Panc1 (cell line): ENCODE measurements at regions not wholly inside any gene's neighbourhood (a gene's known extent, or its start where the extent isn't known, plus 50 kb on each side); places are given as distances from the start of the nearest gene placed in this dataset.

ENCODE experiments used
- ATAC-seq: fragments of 200-7000 bp; cut with Tn5 transposase; 2 replicates; pipeline ENCODE4 v1.9.1; 2020; ENCODE audit warnings: mild to moderate bottlenecking, moderate library complexity
- BruUV-seq: library from RNA; stranded (reverse); fragments of 400-500 nt; replicated peaks from 2 replicates; lab custom pipeline; 2021; lab: Mats Ljungman, UMichigan
- CTCF ChIA-PET: fragments of 300-600 bp; sonication (Branson Sonifier 250); formaldehyde crosslinking; loops from one replicate; lab custom pipeline; 2022; ENCODE audit warnings: antibody characterized with exemption; lab: Charles Lee
- POLR2A ChIA-PET: fragments of 300-600 bp; sonication (Branson Sonifier 250); formaldehyde crosslinking; loops from one replicate; lab custom pipeline; 2022; ENCODE audit warnings: antibody characterized with exemption; lab: Charles Lee
- DNase-seq: peaks from one replicate; pipeline ENCODE4 v3.0.0-alpha.2; 2010; ENCODE audit warnings: low read depth, low spot score
- H3K27ac ChIP-seq: 2 replicates; pipeline ENCODE4 v1.5.1; 2011; ENCODE audit warnings: mild to moderate bottlenecking, low read length, inconsistent platforms
- H3K27me3 ChIP-seq: fragments of 200-500 bp; sonication (Bioruptor generic); 2 replicates; pipeline ENCODE4 v1.6.0; 2014; ENCODE audit warnings: low read length, inconsistent platforms; ENCODE audit not compliant: control insufficient read depth, insufficient read depth
- H3K36me3 ChIP-seq: fragments of 200-500 bp; sonication (Bioruptor generic); 2 replicates; pipeline ENCODE4 v1.5.1; 2014; ENCODE audit warnings: inconsistent platforms, mild to moderate bottlenecking, low read length, moderate library complexity; ENCODE audit not compliant: control insufficient read depth, insufficient read depth
- H3K4me1 ChIP-seq: 2 replicates; pipeline ENCODE4 v1.5.1; 2011; ENCODE audit warnings: inconsistent platforms, mild to moderate bottlenecking, low read length, moderate library complexity; ENCODE audit not compliant: control insufficient read depth, insufficient read depth
- H3K4me3 ChIP-seq, 2 experiments: 2 replicates each; pipeline ENCODE4 v1.5.1; 2011 to 2012; ENCODE audit warnings: low read depth in 2 of 2, low read length in 2 of 2, mild to moderate bottlenecking in 2 of 2, inconsistent platforms in 1 of 2, moderate library complexity in 1 of 2
- H3K9me3 ChIP-seq: fragments of 200-500 bp; sonication (Bioruptor generic); 2 replicates; pipeline ENCODE4 v1.5.1; 2014; ENCODE audit warnings: low read depth, mild to moderate bottlenecking, inconsistent platforms, low read length, moderate library complexity; ENCODE audit not compliant: control insufficient read depth, insufficient read depth
- POLR2AphosphoS5 ChIP-seq: IDR thresholded peaks from 2 replicates; pipeline ENCODE4 v1.6.1; 2012; ENCODE audit warnings: mild to moderate bottlenecking, low read depth, low read length, moderate library complexity
- SIN3A ChIP-seq: IDR thresholded peaks from 2 replicates; pipeline ENCODE4 v1.6.1; 2012; ENCODE audit warnings: low read depth, mild to moderate bottlenecking, low read length, moderate library complexity, borderline replicate concordance; ENCODE audit not compliant: insufficient read depth
- TCF7L2 ChIP-seq: IDR thresholded peaks from 2 replicates; pipeline ENCODE4 v1.6.1; 2011; ENCODE audit warnings: mild to moderate bottlenecking, low read depth, low read length, inconsistent platforms
- in situ Hi-C: cut with HindIII; loops from 2 replicates; pipeline ENCODE4 v1.10.0; 2016; ENCODE audit warnings: low sequenced_read_pairs, low pct_unique_long_range_greater_than_20kb
- intact Hi-C: fragments of 100-400 bp; cut with micrococcal nuclease; formaldehyde crosslinking; loops from one replicate; pipeline ENCODE4 v1.10.0; 2022; ENCODE audit not compliant: unreplicated experiment
- TF ChIP-seq, protein P1 (sequence below): fragments of 450-650 bp; IDR thresholded peaks from 2 replicates; pipeline ENCODE4 v1.5.1; 2017; ENCODE audit warnings: mild to moderate bottlenecking
- TF ChIP-seq, protein P2 (sequence below), 2 experiments: IDR thresholded peaks; 2 replicates each; pipeline ENCODE4 v1.6.1; 2011 to 2012; ENCODE audit warnings: low read depth in 2 of 2, control low read depth in 1 of 2, low read length in 1 of 2, mild to moderate bottlenecking in 1 of 2, moderate library complexity in 1 of 2; ENCODE audit not compliant: insufficient read depth in 1 of 2

DNA sequence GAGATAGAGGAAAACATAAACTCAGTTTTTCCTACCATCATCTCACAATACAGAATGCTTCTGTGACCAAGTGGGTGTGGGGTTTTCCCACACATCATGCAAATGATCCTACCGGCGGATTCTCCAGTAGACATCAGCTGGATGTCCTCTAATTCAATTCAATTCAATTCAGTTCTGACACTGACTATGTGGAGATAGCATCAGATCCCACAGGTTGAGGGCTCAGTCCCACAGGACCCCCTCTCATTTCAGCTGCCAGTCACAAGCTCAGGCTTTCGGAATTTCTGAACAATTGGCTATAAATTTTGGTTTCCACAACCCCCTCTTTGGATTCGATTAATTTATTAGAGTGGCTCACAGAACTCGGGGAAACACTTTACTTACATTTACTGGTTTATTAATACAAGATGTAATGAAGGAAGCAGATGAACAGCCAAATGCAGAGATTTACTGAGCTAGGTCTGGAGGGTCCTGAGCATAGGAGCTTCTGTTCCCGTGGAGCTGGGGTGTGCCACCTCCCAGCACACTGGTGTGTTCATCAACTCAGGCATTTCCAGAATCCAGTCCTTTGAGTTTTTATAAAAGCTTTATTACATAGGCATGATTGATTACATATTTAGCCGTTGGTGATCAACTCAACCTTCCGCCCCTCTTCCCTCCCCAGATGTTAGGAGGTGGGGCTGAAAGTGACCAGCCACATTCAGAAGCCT lies 350.1 kb downstream of the MYCN start:
- no peak for ATAC-seq
- no peaks in the 10 kb centered on the region for H3K4me1 ChIP-seq
- H3K27ac ChIP-seq = no peak overlapping the region
- no peaks in the 10 kb centered on the region for H3K9me3 ChIP-seq
- intact Hi-C loops = no loop called here
- TF ChIP-seq, protein P1, sequence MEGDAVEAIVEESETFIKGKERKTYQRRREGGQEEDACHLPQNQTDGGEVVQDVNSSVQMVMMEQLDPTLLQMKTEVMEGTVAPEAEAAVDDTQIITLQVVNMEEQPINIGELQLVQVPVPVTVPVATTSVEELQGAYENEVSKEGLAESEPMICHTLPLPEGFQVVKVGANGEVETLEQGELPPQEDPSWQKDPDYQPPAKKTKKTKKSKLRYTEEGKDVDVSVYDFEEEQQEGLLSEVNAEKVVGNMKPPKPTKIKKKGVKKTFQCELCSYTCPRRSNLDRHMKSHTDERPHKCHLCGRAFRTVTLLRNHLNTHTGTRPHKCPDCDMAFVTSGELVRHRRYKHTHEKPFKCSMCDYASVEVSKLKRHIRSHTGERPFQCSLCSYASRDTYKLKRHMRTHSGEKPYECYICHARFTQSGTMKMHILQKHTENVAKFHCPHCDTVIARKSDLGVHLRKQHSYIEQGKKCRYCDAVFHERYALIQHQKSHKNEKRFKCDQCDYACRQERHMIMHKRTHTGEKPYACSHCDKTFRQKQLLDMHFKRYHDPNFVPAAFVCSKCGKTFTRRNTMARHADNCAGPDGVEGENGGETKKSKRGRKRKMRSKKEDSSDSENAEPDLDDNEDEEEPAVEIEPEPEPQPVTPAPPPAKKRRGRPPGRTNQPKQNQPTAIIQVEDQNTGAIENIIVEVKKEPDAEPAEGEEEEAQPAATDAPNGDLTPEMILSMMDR = no peak
- TF ChIP-seq, protein P2, sequence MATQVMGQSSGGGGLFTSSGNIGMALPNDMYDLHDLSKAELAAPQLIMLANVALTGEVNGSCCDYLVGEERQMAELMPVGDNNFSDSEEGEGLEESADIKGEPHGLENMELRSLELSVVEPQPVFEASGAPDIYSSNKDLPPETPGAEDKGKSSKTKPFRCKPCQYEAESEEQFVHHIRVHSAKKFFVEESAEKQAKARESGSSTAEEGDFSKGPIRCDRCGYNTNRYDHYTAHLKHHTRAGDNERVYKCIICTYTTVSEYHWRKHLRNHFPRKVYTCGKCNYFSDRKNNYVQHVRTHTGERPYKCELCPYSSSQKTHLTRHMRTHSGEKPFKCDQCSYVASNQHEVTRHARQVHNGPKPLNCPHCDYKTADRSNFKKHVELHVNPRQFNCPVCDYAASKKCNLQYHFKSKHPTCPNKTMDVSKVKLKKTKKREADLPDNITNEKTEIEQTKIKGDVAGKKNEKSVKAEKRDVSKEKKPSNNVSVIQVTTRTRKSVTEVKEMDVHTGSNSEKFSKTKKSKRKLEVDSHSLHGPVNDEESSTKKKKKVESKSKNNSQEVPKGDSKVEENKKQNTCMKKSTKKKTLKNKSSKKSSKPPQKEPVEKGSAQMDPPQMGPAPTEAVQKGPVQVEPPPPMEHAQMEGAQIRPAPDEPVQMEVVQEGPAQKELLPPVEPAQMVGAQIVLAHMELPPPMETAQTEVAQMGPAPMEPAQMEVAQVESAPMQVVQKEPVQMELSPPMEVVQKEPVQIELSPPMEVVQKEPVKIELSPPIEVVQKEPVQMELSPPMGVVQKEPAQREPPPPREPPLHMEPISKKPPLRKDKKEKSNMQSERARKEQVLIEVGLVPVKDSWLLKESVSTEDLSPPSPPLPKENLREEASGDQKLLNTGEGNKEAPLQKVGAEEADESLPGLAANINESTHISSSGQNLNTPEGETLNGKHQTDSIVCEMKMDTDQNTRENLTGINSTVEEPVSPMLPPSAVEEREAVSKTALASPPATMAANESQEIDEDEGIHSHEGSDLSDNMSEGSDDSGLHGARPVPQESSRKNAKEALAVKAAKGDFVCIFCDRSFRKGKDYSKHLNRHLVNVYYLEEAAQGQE (IDR thresholded peaks at IDR 0.05; ENCODE audit: insufficient read depth in 1 of 2, low read depth in 2 of 2, low read length in 1 of 2) = no peak
- no TSS peak for BruUV-seq
- no peak for DNase-seq
- no peaks in the 10 kb centered on the region for H3K27me3 ChIP-seq
- H3K4me3 ChIP-seq = no peak overlapping the region
- POLR2A ChIA-PET = no interaction called here
- CTCF ChIA-PET = no interaction called here
- no peaks in the 10 kb centered on the region for H3K36me3 ChIP-seq
- in situ Hi-C loops = no loop called here

DNA sequence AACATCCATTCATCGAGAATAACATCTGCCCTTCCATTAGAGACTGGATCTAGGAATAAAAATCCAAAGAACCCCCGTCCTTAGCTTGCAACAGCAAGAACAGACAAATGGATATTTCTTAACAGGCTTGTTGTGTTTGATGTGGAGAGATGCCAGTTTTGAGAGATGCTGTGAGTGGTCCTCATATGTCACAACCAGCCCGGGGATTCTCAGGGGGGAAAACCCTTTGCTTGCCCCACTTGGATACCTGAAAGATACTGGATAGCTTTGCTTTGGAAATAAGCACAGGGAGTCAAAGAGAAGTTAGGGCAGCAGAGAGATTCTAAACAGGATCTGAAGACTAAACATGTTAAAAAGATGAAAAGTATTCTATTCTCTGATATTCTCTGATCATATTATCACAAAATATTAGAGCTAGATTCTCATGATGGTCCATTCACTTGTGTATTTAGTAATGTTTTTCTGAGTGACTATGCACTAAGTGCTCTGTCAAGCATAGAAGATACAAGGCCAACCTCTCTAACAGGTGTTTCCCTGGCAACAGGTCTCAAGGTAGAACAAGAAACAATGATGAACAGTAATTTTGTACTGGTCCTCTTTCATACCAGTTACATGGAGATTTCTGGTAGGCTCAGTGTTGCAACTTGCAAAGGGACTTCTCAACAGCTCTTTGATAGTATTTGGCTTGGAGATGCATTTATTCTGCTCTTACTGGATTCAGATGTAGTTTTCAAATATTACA lies 348.2 kb downstream of the MYCN start:
- ChIA-PET POLR2A (no interaction called here), CTCF (no interaction called here)
- H3K36me3 ChIP-seq = no peaks in the 10 kb centered on the region
- no peak for ATAC-seq
- intact Hi-C loops = no loop called here
- TF ChIP-seq TCF7L2 = no peak
- no peak for TF ChIP-seq SIN3A
- TF ChIP-seq POLR2AphosphoS5 = no peak
- TF ChIP-seq, protein P1 = no peak
- TF ChIP-seq, protein P2 (IDR thresholded peaks at IDR 0.05; ENCODE audit: insufficient read depth in 1 of 2, low read depth in 2 of 2, low read length in 1 of 2) = no peak
- no peak overlapping the region for H3K4me3 ChIP-seq
- H3K9me3 ChIP-seq = no peaks in the 10 kb centered on the region
- H3K27ac ChIP-seq = no peak overlapping the region
- BruUV-seq = no TSS peak
- H3K4me1 ChIP-seq = no peaks in the 10 kb centered on the region
- no peak for DNase-seq
- in situ Hi-C loops = no loop called here
- no peaks in the 10 kb centered on the region; the same call in 1 of the 2 replicates for H3K27me3 ChIP-seq
